Sigmoid colon (tissue), 6 donors: ENCODE measurements at regions not wholly inside any gene's neighbourhood (a gene's known extent, or its start where the extent isn't known, plus 50 kb on each side); places are given as distances from the start of the nearest gene placed in this dataset.

Experiments used
- DNase-seq: peaks from one replicate; pipeline ENCODE4 v3.0.0-alpha.2; 2019
- H3K27ac ChIP-seq, 4 donors: fragments of 200-600 bp; sonication (generic); one replicate each; pipeline ENCODE4 v1.5.1; 2016 to 2019; ENCODE audit warnings: mild to moderate bottlenecking in 1 of 4
- H3K27me3 ChIP-seq, 3 donors: fragments of 200-600 bp; sonication (generic); one replicate each; pipeline ENCODE4 v1.5.1; 2019; ENCODE audit warnings: mild to moderate bottlenecking in 1 of 3
- H3K36me3 ChIP-seq, 4 donors: fragments of 200-600 bp; sonication (generic); one replicate each; pipeline ENCODE4 v1.5.1; 2016 to 2019
- H3K4me1 ChIP-seq, 4 donors: fragments of 200-600 bp; sonication (generic); one replicate each; pipeline ENCODE4 v1.5.1; 2017 to 2019
- H3K4me3 ChIP-seq, 4 donors: fragments of 200-600 bp; sonication (generic); one replicate each; pipeline ENCODE4 v1.5.1; 2017 to 2019; ENCODE audit warnings: mild to moderate bottlenecking in 2 of 4, moderate library complexity in 1 of 4
- H3K9me3 ChIP-seq, 4 donors: fragments of 200-600 bp in 3 of 4; sonication (generic) in 3 of 4; one replicate each; pipeline versions ENCODE4 v1.5.1 to v1.6.1; 2013 to 2019
- CTCF ChIP-seq, 4 experiments: fragments of 450-650 bp in 3 of 4; fragments of 200-600 bp in 1 of 4; IDR thresholded peaks; one replicate each; pipeline ENCODE4 v1.5.1; 2016 to 2019; ENCODE audit warnings: antibody characterized with exemption in 4 of 4, mild to moderate bottlenecking in 3 of 4, moderate library complexity in 2 of 4
- EP300 ChIP-seq, 4 donors: sonication (generic); formaldehyde crosslinking; IDR thresholded peaks; one replicate each; pipeline ENCODE4 v1.6.1; 2017; ENCODE audit warnings: antibody characterized with exemption in 4 of 4
- POLR2A ChIP-seq, 2 donors: fragments of 450-650 bp; IDR thresholded peaks; one replicate each; pipeline ENCODE4 v1.6.1; 2016; ENCODE audit warnings: antibody characterized with exemption in 2 of 2, mild to moderate bottlenecking in 2 of 2, moderate library complexity in 2 of 2
- POLR2AphosphoS5 ChIP-seq, 4 donors: sonication (generic); formaldehyde crosslinking; IDR thresholded peaks; one replicate each; pipeline ENCODE4 v1.6.1; 2017; ENCODE audit warnings: antibody characterized with exemption in 4 of 4
- WGBS, 2 donors: extraction: QIAGEN DNeasy Blood & Tissue Kit; methylation state at CpG; one replicate each; pipeline ENCODE4 v1.1.7; 2013; 5-methylcytosine and 5-hydroxymethylcytosine counted together
- intact Hi-C: fragments of 100-400 bp; cut with DNase I; formaldehyde crosslinking; loops from one replicate; pipeline ENCODE4 v1.15.1; 2023
- donor health status: healthy with polysubstance abuse.
- donor health status: healthy.

- Histone ChIP-seq H3K27me3 (no peaks in the 10 kb centered on the region), H3K9me3 (no peaks in the 10 kb centered on the region), H3K27ac (no peak overlapping the region), H3K36me3 (no peaks in the 10 kb centered on the region), H3K4me1 (no peaks in the 10 kb centered on the region), H3K4me3 (no peak overlapping the region)
- TF ChIP-seq EP300 (IDR thresholded peaks at IDR 0.05): no peak
- TF ChIP-seq POLR2AphosphoS5 (IDR thresholded peaks at IDR 0.05): no peak
- no peak for TF ChIP-seq POLR2A (IDR thresholded peaks at IDR 0.05)
- TF ChIP-seq CTCF (IDR thresholded peaks at IDR 0.05): no peak
- DNase-seq: no peak
- WGBS, 2 donors: 81 to 88% methylated on average over 4 of the region's 4 CpGs
- intact Hi-C loops: no loop called here
Measured at GRCh38 chr18:46310258-46310657, 206.1 kb downstream of the HAUS1 start.

GRCh38 chr18:46310675-46311345 lies 206.6 kb downstream of the HAUS1 start:
- DNase-seq: no peak
- intact Hi-C loops: no loop called here
- Histone ChIP-seq H3K4me3 (no peak overlapping the region), H3K27ac (no peak overlapping the region), H3K4me1 (no peaks in the 10 kb centered on the region), H3K9me3 (no peaks in the 10 kb centered on the region), H3K27me3 (no peaks in the 10 kb centered on the region), H3K36me3 (no peaks in the 10 kb centered on the region)
- TF ChIP-seq POLR2AphosphoS5 (IDR thresholded peaks at IDR 0.05): no peak
- TF ChIP-seq CTCF (IDR thresholded peaks at IDR 0.05): no peak
- no peak for TF ChIP-seq POLR2A (IDR thresholded peaks at IDR 0.05)
- WGBS, 2 donors: 85 to 88% methylated on average over 9 of the region's 9 CpGs

- 78 to 87% methylated on average over 4 of the region's 4 CpGs for WGBS, 2 donors
- intact Hi-C loops: no loop called here
Measured at GRCh38 chr18:46311491-46311890, 207.3 kb downstream of the HAUS1 start.

GRCh38 chr18:46312221-46312620 lies 208.0 kb downstream of the HAUS1 start:
- DNase-seq: no peak
- Histone ChIP-seq H3K4me3 (no peak overlapping the region), H3K27me3 (no peaks in the 10 kb centered on the region), H3K9me3 (no peaks in the 10 kb centered on the region), H3K27ac (no peak overlapping the region), H3K4me1 (no peaks in the 10 kb centered on the region), H3K36me3 (no peaks in the 10 kb centered on the region)
- 70 to 75% methylated on average over 6 of the region's 6 CpGs for WGBS, 2 donors
- TF ChIP-seq POLR2A (IDR thresholded peaks at IDR 0.05) (no peak), CTCF (IDR thresholded peaks at IDR 0.05) (no peak), POLR2AphosphoS5 (IDR thresholded peaks at IDR 0.05) (no peak), EP300 (IDR thresholded peaks at IDR 0.05) (no peak)
- intact Hi-C loops: no loop called here

More at GRCh38 chr18:46311491-46311890, 207.3 kb downstream of the HAUS1 start:
- no peaks in the 10 kb centered on the region for H3K27me3 ChIP-seq
- H3K9me3 ChIP-seq: no peaks in the 10 kb centered on the region
- no peak overlapping the region for H3K27ac ChIP-seq
- no peak overlapping the region for H3K4me3 ChIP-seq
- no peaks in the 10 kb centered on the region for H3K36me3 ChIP-seq
- H3K4me1 ChIP-seq: no peaks in the 10 kb centered on the region
- DNase-seq: no peak
- TF ChIP-seq POLR2AphosphoS5 (IDR thresholded peaks at IDR 0.05) (no peak), CTCF (IDR thresholded peaks at IDR 0.05) (no peak), POLR2A (IDR thresholded peaks at IDR 0.05) (no peak), EP300 (IDR thresholded peaks at IDR 0.05) (no peak)

- Histone ChIP-seq H3K9me3 (no peaks in the 10 kb centered on the region), H3K27me3 (no peaks in the 10 kb centered on the region), H3K4me3 (no peak overlapping the region), H3K27ac (no peak overlapping the region), H3K4me1 (no peaks in the 10 kb centered on the region), H3K36me3 (no peaks in the 10 kb centered on the region)
- no peak for DNase-seq
- no peak for TF ChIP-seq CTCF (IDR thresholded peaks at IDR 0.05)
- TF ChIP-seq POLR2AphosphoS5 (IDR thresholded peaks at IDR 0.05): no peak
- no peak for TF ChIP-seq POLR2A (IDR thresholded peaks at IDR 0.05)
- no peak for TF ChIP-seq EP300 (IDR thresholded peaks at IDR 0.05)
- intact Hi-C loops: no loop called here
- 79 to 87% methylated on average over 6 of the region's 6 CpGs for WGBS, 2 donors
Measured at GRCh38 chr18:46313521-46313920, 209.3 kb downstream of the HAUS1 start.
